Brain microvascular endothelial cell (primary cell): ENCODE measurements at regions not wholly inside any gene's neighbourhood (a gene's known extent, or its start where the extent isn't known, plus 50 kb on each side); places are given as distances from the start of the nearest gene placed in this dataset.

ENCODE experiments used
- DNase-seq: peaks from one replicate; pipeline ENCODE4 v3.0.0-alpha.2; 2020
- H3K27ac ChIP-seq: fragments of 250-450 bp; sonication (Bioruptor Pico); 2 replicates; pipeline ENCODE4 v1.5.1; 2020; ENCODE audit warnings: mild to moderate bottlenecking, moderate library complexity
- H3K27me3 ChIP-seq: fragments of 250-450 bp; sonication (Bioruptor Pico); replicated peaks from 2 replicates; pipeline ENCODE4 v1.5.1; 2020; ENCODE audit warnings: mild to moderate bottlenecking
- H3K36me3 ChIP-seq: fragments of 250-450 bp; sonication (Bioruptor Pico); replicated peaks from 2 replicates; pipeline ENCODE4 v1.5.1; 2020; ENCODE audit warnings: mild to moderate bottlenecking
- H3K4me3 ChIP-seq: 2 replicates; pipeline ENCODE4 v1.5.1; 2011; ENCODE audit warnings: low read depth, mild to moderate bottlenecking, control low read depth, low read length, moderate library complexity
- in situ Hi-C: cut with HindIII; loops from 2 replicates; pipeline ENCODE4 v1.10.0; 2017; ENCODE audit warnings: low sequenced_read_pairs, low pct_ligation_motif_present
- TF ChIP-seq, protein P1 (sequence below): IDR thresholded peaks from 2 replicates; pipeline ENCODE4 v1.5.1; 2011; ENCODE audit warnings: low read depth, mild to moderate bottlenecking, moderate library complexity, low read length, control low read depth, inconsistent platforms; ENCODE audit errors: missing control alignments

DNA sequence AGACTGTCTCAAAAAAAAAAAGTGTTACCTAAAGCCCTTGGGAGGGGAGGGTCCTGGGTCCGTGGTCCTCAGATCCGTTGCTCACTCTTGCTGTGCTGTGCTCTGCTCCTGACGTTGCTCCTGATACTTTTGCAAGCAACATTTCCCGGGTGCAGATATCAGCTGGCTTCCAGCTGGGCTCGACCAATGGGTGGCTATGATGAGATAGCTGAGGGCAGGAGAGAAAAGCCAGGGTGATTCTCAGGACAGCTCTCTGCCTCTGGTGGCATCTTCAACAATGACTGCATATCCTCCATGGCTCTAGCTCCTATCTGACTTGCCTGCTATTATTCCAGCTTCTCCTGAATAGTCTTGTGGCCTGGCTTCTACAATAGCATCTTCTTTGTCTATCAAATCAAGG lies 134.5 kb downstream of the RPS12 start:
- no peak for DNase-seq
- Histone ChIP-seq H3K27ac (no peak overlapping the region), H3K27me3 (peaks cover 6% of the 10 kb centered on the region), H3K4me3 (no peak overlapping the region), H3K36me3 (no peaks in the 10 kb centered on the region)
- TF ChIP-seq, protein P1, sequence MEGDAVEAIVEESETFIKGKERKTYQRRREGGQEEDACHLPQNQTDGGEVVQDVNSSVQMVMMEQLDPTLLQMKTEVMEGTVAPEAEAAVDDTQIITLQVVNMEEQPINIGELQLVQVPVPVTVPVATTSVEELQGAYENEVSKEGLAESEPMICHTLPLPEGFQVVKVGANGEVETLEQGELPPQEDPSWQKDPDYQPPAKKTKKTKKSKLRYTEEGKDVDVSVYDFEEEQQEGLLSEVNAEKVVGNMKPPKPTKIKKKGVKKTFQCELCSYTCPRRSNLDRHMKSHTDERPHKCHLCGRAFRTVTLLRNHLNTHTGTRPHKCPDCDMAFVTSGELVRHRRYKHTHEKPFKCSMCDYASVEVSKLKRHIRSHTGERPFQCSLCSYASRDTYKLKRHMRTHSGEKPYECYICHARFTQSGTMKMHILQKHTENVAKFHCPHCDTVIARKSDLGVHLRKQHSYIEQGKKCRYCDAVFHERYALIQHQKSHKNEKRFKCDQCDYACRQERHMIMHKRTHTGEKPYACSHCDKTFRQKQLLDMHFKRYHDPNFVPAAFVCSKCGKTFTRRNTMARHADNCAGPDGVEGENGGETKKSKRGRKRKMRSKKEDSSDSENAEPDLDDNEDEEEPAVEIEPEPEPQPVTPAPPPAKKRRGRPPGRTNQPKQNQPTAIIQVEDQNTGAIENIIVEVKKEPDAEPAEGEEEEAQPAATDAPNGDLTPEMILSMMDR, result no peak
- in situ Hi-C loops, result no loop called here

DNA sequence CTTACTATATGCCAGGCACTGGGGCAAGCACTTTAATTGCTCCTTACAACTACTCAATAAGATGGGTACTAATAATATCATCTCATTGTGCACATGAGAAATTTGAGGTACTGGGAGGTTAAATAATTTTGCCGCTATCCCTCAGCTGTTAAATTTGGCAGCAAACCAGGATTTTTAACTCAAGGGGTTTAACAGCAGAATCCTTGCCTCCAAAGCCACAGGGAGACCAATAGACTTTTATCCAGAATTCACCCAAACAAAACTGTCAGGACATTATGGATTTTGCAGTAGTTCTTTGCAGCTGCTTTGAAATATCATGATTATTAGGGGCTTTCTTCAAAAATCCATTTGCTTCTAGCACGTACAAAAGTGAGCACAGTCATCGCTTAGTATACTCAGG lies 136.2 kb downstream of the RPS12 start:
- H3K27me3 ChIP-seq, result peaks cover 8% of the 10 kb centered on the region
- H3K27ac ChIP-seq, result no peak overlapping the region
- TF ChIP-seq, protein P1, result no peak
- H3K4me3 ChIP-seq, result no peak overlapping the region
- H3K36me3 ChIP-seq, result no peaks in the 10 kb centered on the region
- in situ Hi-C loops, result no loop called here
- DNase-seq, result no peak

DNA sequence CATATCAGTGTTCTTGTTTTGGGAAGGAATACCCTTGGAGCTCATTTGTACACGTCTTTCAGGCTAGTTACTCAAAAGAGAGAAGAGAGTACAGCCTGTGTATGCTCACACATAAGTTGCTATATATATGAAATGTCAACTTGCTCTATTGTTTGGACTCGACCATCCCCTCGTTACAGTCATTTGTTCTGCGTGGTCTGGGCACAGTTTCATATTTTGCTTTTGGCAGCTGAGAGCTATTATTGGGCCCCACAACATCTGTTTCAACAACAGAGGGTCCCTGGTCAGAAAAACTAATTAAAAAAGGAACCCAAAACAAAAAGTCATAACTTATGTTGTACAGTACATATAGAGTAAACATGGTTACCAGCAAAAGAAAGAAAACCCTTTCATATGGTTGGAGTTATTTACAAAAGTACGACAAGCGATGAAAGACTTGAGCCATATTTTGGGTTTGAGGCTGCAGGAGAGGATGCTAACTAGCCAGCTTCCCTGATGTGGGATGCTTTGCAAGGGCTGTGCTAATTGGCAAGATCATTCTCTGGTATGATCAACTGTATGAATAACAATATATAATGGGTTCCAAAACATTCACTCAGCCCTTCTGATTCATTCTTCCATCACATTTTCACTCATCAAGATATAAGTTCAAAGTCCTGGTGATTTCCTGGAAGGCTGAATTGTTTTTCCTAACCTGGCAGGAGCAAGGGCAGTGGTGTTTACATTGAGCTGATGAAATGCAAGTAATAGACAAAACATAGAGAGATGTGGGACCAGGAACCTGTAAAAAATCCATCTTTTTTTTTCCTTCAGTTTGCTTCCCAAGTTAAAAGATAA lies 137.9 kb downstream of the RPS12 start:
- TF ChIP-seq, protein P1, result no peak
- in situ Hi-C loops, result no loop called here
- Histone ChIP-seq H3K36me3 (no peaks in the 10 kb centered on the region), H3K27ac (no peak overlapping the region), H3K27me3 (peaks cover 10% of the 10 kb centered on the region), H3K4me3 (no peak overlapping the region)
- no peak for DNase-seq

DNA sequence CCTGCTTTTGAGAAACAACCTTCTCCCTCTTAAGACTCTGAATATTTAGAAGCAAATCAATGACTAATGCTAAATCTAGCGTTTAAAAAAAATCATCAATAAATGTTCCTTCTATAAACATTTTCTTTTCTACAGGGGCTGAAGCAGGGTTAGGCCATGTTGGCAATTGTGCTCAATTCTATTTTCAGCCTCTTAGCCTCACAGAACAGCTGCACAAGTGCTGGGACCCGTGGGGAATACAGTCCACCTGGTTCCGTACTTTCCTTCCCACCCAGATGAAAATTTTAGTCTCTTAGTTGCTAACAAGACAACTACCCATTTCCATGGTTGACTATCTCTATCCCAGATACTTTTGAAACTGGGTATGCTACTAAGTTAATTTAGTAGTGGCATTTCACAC lies 138.6 kb downstream of the RPS12 start:
- no peak for DNase-seq
- in situ Hi-C loops, result no loop called here
- H3K36me3 ChIP-seq, result no peaks in the 10 kb centered on the region
- H3K27me3 ChIP-seq, result peaks cover 13% of the 10 kb centered on the region
- H3K4me3 ChIP-seq, result no peak overlapping the region
- TF ChIP-seq, protein P1, result no peak
- no peak overlapping the region for H3K27ac ChIP-seq

DNA sequence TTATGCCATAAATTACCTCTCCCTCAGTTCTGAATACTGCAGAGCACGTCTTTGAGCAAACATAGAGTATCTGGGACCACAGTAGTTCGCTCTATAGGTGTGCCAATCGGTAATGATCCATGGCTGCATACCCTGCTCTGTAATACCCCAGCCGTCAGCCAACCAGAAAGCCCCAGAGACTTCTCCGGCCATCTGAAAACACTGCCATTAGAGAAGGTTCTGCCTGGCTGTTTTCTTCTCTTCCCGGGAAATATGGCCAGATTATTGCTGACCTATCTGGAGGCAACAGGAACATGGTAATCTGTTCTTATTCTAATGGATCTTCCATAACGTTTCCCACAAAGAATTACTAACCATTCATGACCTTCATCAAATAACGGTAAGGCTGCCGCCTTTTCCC lies 139.9 kb downstream of the RPS12 start:
- no peak for DNase-seq
- Histone ChIP-seq H3K27ac (no peak overlapping the region), H3K27me3 (peaks cover 18% of the 10 kb centered on the region), H3K36me3 (no peaks in the 10 kb centered on the region), H3K4me3 (no peak overlapping the region)
- TF ChIP-seq, protein P1, result no peak
- in situ Hi-C loops, result no loop called here

DNA sequence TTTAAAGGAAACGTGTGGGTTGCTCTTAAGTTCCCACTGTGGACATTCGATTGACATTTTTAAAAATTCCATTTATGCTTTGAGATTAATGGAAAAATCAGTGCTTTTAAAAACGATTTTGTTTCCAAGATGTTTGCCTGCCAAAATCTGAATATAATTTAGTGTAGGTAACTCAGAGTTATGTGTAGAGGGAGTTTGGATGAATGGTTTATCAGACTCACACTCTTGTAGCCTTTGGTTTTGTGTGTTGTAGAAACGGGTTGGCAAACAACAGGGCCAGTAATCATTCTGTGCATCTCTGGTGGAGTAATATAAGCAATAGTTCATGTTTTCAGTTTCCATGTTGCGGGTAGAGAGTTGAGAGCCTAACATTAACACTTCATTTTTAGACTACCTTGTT lies 140.6 kb downstream of the RPS12 start:
- Histone ChIP-seq H3K27me3 (peaks cover 19% of the 10 kb centered on the region), H3K36me3 (no peaks in the 10 kb centered on the region), H3K27ac (no peak overlapping the region), H3K4me3 (no peak overlapping the region)
- TF ChIP-seq, protein P1, result no peak
- in situ Hi-C loops, result no loop called here
- DNase-seq, result no peak
